ENCODE measurements at regions not wholly inside any gene's neighbourhood (a gene's known extent, or its start where the extent isn't known, plus 50 kb on each side); places are given as distances from the start of the nearest gene placed in this dataset.

GRCh38 chr15:94097552-94097951 lies 133.8 kb upstream of the MCTP2 start:
- H3K4me3 ChIP-seq (ENCODE audit: low read depth, low read length) = no peak overlapping the region
- DNase-seq (ENCODE audit: low read depth) = no peak
- TF ChIP-seq CTCF (IDR thresholded peaks at IDR 0.05; ENCODE audit: insufficient read depth, low read length) = no peak

GRCh38 chr15:94094310-94094709 lies 137.1 kb upstream of the MCTP2 start:
- no peak for DNase-seq (ENCODE audit: low read depth)
- TF ChIP-seq CTCF (IDR thresholded peaks at IDR 0.05; ENCODE audit: insufficient read depth, low read length) = no peak
- no peak overlapping the region for H3K4me3 ChIP-seq (ENCODE audit: low read depth, low read length)

GRCh38 chr15:94086341-94086740 lies 145.0 kb upstream of the MCTP2 start:
- H3K4me3 ChIP-seq (ENCODE audit: low read depth, low read length) = no peak overlapping the region
- TF ChIP-seq CTCF (IDR thresholded peaks at IDR 0.05; ENCODE audit: insufficient read depth, low read length) = no peak
- DNase-seq (ENCODE audit: low read depth) = peak; percentile 32

GRCh38 chr15:94083467-94084052 lies 147.8 kb upstream of the MCTP2 start:
- TF ChIP-seq CTCF (IDR thresholded peaks at IDR 0.05; ENCODE audit: insufficient read depth, low read length) = peak; percentile 29
- no peak overlapping the region for H3K4me3 ChIP-seq (ENCODE audit: low read depth, low read length)
- peak; percentile 66 for DNase-seq (ENCODE audit: low read depth)

- no peak overlapping the region for H3K4me3 ChIP-seq (ENCODE audit: low read depth, low read length)
- no peak for TF ChIP-seq CTCF (IDR thresholded peaks at IDR 0.05; ENCODE audit: insufficient read depth, low read length)
- no peak for DNase-seq (ENCODE audit: low read depth)
These were observed 149.5 kb upstream of the MCTP2 start for GRCh38 chr15:94081829-94082228.

- TF ChIP-seq CTCF (IDR thresholded peaks at IDR 0.05; ENCODE audit: insufficient read depth, low read length) = no peak
- peak overlapping the region; percentile 22 for H3K4me3 ChIP-seq (ENCODE audit: low read depth, low read length)
- DNase-seq (ENCODE audit: low read depth) = no peak
These were observed 150.3 kb upstream of the MCTP2 start for GRCh38 chr15:94080989-94081605.

GRCh38 chr15:94080416-94080815 lies 150.9 kb upstream of the MCTP2 start:
- no peak for TF ChIP-seq CTCF (IDR thresholded peaks at IDR 0.05; ENCODE audit: insufficient read depth, low read length)
- DNase-seq (ENCODE audit: low read depth) = peak; percentile 81
- peak overlapping the region; percentile 2 for H3K4me3 ChIP-seq (ENCODE audit: low read depth, low read length)
